GM04503 (cell line): ENCODE measurements at regions not wholly inside any gene's neighbourhood (a gene's known extent, or its start where the extent isn't known, plus 50 kb on each side); places are given as distances from the start of the nearest gene placed in this dataset.

ENCODE experiments used
- DNase-seq: peaks from one replicate; pipeline ENCODE4 v3.0.0-alpha.2; 2012; ENCODE audit warnings: low read depth

DNA sequence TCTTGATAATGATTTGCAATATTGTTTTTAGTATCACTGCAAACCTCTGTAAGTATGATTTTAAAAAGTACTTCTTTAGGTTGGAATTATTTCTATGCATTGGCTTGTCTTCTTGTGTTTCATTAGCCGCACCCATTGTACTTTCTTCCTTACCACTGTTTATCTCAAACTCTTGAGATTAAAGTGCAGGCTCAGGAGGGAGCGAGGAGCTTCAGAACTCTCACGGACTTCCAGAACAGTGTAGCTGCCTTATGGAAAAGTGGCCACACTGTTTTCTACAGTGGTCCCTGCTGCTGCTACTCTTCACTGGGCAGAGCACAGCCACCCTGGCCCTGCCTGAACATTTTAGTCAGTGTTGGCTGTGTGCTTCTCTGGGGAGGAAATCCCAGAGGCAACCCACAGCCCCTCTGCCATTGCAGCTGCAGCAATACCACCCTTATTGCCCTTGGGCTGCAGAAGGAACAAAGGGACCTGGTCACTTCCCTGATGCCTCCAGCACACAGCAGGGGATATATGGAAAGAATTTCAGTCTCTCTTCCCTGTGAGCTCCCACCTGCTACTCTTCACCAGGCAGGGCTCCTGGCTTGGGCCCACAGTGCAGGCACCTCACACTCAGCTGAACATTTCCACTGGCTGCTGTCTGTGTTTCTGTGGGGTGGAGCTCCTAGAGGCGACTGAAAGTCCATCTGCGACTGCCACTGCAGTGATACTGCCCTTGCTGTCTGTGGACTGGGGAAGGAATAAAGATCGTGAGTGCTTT is 91.7 kb upstream of the MAP3K4 start:
- DNase-seq: no peak

DNA sequence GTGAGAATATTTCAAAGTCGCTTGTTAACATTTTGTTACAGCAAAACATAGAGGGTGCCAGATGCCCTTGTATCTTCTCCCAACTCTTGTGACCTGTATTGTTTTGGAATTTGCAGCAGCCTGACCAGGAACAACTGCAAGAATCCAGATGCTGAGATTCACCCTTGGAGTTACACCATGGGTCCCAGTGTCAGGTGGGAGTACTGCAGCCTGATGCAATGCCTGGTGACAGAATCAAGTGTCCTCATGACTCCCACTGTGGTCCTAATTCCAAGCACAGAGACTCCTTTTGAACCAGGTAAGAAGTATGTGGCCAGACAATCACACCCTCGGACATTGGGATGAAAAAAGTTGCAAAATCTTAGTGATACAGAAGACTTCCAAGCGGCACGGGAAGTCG is 79.6 kb upstream of the MAP3K4 start:
- no peak for DNase-seq

DNA sequence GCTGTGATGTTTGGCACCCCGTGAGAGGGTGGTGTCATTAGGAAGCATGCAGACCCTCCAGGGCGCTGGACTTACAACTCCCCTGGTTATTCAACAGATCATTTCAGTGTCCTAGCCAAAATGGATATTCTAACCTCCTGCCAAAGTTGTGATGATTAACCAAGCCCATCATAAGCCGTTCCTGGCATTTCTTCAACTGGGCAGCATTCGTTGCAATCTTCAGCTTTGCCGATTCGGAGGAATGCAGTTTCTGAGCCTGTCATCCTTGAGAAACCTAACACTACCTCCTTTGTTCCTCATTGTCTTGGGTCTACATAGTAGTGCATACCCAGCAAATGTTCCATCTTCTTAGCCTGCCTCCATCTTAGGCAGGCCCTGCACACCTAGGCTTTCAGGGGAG is 79.2 kb upstream of the MAP3K4 start:
- no peak for DNase-seq

DNA sequence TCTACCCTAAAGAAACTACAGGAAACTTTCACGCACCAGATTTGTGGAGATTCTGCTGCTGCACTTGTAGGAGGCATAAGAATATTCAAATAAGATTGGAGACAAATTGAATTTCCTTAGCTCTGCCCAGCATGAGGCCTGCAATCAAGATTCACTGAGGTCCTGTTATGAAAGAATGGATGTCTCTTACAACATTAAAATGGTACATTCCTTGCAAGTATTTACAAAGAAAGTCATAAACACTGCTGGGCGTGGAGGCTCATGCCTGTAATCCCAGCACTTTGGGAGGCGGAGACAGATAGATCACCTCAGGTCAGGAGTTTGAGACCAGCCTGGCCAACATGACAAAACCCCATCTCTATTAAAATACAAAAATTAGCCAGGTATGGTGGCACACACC is 74.0 kb upstream of the MAP3K4 start:
- DNase-seq: peak; percentile 18

DNA sequence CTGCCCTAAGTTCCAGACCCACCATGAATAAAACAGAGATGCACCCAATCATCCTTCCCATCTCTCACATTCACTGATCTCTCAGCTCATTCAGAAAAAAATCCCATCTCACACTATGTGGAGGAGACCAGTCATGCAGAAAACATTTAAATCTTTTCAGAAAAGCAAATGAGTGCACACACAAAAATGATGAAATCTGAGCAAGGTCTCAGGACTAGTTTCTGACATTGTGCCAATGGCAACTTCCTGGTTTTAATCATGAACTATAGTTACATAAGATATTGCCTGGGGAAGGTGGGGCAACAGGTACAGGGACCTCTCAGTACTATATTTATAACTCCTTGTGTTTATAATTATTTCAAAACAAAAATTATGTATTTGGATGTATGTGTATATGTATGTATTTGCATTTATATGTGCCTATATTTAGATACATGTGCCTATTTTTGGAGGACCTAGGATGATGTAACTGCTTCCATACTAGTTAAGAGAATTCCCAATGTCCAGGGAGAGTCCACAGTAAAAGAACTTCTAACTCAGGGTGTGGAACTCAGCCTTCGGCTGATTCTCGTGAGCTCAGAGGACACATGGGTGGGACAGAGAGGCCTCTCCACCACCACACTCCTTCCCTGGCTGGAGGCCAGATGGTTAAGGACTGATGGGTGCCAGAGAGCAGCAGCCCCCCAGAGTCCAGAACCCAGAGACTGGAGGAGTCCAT is 71.7 kb upstream of the MAP3K4 start:
- peak; percentile 84 for DNase-seq

DNA sequence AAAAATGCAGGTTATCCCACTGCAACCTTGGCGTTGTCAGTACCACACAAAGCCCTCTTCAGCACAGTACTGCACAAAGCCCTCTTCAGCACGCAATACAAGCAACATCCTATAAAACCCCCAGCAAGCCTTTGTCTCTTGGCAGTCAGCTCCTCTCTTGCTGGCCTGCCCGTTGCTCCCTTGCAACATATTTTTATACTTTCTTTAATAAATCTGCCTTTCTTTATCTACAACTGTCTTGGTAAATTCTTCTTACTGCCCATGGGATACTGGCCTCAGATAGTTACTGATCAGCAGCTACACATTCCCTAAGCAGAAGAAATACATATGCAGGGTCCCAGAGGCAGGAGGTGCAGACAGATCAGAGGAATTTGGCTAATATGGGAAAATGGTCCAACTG is 70.5 kb upstream of the MAP3K4 start:
- no peak for DNase-seq

DNA sequence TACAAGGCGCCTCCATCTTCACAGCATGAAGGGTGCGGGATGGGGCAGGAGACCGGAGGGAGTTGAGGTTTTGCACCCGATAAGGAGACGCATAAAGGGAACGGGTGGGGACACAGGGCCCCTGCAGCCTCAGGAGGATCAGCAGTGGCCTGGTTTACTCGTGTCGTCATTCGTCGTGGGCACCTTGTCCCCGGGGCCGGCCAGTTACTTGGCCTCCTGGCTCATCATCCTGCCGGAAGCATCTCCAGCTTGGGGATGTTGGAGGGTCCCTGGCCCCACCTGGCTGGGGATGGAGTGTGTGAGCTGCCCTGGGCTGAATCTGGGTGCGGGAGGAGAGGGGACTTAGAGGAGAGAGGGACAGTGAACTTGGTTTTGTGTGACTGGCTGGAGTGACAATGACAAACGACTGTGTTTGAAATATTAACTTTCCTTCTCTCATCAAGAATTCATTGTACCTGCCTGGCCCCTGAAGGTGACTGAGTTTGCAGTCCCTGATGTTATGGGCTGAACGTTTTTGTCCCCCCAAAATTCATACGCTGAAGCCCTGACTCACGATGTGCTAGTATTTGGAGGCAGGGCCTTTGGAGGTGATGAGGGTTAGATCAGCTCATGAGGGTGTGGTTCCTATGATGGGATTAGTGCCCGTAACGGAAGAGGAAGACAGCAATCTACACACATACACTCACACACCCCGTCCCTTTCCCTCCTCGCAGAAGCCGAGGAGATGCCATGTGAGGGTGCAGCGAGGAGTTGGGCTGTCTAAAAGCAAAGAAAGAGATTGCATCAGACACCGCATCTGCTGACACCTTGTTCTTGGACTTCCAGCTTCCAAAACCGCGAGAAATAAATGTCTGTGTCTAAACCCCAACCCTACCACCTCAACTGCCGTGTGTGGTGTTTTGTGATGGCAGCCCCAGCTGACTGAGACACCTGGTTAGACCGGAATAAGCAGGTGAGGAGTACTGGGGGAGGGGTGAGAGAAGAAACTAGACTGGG is 65.0 kb upstream of the MAP3K4 start:
- no peak for DNase-seq

DNA sequence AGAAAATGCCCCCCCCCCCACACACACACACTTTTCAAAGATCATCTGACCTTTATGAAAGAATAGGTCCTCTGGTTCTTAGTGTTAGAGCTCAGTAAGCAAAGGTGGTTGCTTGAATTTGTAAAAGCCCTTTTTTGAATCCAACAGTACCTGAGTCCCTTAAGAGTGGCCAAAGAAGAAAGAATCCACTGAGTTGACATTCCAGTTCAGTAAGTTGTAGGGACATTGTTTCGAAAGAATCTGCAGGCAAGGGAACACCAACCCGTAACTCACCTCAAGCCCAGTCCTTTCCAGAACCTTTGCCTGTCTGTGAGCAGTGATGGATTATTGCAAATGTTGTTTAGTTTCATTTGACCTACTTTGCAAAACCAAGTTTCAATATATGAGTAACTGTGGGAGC is 64.2 kb upstream of the MAP3K4 start:
- no peak for DNase-seq

DNA sequence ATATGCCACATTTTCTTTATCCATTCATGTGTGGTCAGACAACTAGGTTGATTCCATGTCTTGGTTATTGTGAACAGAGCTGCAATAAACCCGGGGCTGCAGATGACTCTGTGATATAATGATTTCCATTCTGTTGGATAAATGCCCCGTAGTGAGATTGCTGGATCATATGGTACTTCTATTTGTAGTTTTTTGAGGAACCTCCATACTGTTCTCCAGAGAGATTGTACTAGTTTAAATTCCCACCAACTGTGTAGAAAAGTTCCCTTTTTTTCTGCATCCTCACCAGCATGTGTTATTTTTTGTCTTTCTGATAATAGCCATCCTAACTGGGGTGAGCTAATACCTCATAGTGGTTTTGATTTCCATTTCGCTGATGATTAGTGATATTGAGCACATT is 62.2 kb upstream of the MAP3K4 start:
- DNase-seq: no peak

DNA sequence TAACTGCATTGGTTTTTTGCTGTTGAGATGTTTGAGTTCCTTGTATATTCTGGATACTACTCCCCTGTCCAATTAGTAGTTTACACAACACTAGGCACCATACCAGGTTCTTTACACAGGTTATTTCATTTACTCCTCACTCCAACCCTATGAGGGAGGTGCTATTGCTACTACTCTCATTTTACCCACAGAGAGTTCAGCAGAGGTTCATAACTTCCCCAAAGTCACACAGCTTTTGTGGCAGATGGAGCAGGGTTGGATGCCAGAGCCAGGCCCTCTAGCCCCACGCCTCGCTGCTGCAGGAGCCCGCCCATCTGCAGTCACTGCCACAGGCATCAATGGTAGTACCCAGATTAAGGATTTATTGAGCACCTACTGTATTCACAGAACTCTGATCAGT is 61.7 kb upstream of the MAP3K4 start:
- no peak for DNase-seq

DNA sequence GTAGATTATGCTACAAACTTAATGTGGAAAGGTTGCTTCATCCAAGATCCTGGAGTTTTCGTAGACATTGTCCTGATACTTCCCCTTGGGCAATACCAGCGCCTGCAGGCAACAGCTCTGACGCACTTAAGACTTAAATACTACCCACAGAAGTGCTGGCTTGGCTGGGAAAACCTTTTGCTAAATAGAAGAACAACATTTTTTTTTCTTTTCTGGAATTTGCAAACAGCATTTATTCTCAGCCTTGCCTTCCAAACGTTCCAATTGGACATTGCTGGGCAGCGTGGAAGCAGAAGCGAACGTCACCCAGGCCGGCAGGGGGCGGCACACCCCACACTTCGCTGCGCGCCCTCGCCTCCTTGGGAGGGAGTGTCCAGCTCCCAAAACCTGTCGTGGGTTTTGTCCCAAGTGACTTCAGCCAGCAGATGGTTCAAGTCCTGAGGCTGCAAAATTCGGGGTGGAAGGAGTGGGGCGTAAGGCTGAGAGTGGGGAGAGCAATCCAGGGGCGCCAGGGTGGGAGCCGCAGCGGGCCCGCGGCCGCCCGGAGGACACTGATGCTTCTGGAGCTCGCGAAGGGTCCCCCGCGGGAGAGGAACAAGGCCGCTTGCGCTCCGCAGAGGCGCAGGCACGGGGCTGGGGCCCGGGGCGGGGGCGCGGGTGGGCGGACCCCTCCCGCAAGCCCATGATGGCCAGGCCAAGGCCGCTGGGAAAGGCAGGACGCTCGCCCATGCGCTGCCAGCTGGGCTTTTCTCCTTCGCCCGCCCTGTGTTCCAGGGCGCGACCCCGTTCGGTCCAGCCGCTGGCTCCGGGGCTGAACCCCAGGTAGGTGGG is 60.8 kb upstream of the MAP3K4 start:
- DNase-seq: peak; percentile 64

DNA sequence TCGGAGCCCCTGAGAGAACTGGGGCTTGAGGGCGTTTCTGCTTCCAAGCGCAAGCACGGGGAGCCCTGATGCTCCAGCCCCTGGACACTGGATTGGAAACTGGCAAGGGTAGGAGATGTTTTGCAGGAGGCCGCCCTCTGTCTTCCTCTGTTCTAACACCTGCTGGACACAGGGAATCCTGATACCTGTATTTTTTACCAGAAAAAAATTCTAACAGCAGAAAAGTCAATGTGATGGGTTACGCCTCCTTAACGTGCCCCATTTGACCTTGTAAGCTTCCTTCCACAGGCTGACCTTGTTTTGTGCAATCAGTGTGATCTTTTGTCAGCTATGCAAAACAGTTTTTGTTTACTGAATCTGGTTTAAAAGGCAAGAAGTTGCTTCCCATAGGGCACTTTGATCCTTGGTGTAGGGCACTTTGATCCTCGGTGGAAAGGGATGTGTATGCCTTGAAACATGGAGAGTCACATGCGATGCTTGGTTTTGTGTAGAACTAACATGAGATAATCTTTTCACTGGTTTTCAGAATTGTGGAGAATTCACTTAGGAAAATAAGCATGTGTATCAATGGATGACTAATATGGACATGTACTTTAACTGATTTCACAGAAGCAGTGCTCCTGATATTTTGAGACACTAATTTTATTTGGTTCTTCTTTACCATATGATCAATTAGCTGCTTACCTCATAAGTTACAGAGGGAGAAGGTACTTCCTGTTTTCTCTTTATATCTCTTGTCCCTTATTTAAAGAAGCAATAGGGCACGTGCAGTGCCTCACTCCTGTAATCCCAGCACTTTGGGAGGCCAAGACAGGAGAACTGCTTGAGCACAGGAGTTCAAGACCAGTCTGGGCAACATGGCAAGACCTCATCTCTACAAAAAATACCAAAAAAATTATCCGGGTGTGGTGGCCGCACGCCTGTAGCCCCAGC is 59.9 kb upstream of the MAP3K4 start:
- no peak for DNase-seq

DNA sequence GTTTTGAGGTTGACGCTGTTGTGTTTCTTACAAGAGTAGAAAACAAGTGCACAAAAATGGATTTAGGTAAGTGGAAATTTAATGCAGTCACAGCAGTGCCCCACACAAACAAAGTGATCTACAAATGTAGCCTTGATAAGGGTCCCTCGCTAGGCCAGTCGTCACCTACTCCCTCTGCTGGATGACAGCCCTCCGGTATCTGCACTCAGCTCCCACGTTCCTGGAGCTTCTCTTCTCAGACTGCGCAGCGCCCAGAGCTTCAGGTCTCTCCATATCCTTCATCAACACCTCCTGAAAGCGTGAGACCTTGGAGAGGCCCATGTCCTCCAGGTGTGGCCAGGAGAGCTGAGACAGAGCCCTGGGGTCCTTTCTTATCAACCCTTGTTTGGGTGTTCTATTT is 58.3 kb upstream of the MAP3K4 start:
- no peak for DNase-seq

DNA sequence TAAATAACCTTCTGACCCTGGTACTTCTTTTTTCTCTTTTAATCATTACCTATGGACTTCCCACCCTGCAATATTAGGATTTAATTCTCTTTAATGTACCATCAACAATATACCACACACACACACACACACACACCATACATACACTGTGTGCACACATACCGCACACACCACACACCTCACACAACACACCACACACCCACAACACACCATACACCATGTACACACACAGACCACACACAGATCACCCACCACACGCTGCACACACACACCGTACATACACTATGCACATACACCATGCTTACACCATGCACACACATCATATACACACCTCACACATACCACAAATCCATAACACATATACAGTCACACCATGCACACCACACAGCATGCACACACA is 57.4 kb upstream of the MAP3K4 start:
- no peak for DNase-seq

DNA sequence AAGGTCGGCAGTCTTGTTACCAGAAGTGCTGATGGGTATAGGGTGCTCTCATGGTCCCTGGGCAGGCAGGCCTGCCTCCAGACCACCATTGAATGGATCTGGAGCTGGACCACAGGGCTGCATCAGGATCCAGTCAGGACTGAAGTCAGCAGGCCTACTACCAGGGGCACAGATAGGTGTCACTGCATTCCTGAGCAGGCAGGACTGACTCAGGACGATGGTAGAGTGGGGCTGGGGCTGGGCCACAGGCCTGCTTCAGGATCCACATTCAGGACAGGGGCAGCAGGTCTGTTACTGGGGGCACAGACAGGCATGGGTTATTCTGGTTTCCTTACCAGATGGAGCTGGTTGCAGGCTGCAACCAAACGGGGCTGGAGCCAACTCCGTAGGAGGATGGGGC is 51.4 kb upstream of the MAP3K4 start:
- no peak for DNase-seq
